HL-60/S4 treated with retinoic acid at 250 ng/mL for 4 days and 3 days (cell line): ENCODE measurements at regions not wholly inside any gene's neighbourhood (a gene's known extent, or its start where the extent isn't known, plus 50 kb on each side); places are given as distances from the start of the nearest gene placed in this dataset.

Experiments used
- in situ Hi-C: fragments of 300-500 bp; cut with MboI; formaldehyde crosslinking; loops from 2 replicates; pipeline ENCODE4 v1.7.0; 2022; ENCODE audit warnings: low sequenced_read_pairs

- in situ Hi-C loops, result loop anchor here (10.0 to 25.0 kb wide), 3 partner anchors 399 to 877 kb away; partner anchors contain the start of genes ULBP2 and ULBP3
These were observed 51.5 kb upstream of the MTHFD1L start for GRCh38 chr6:150813993-150814359.
